Liver (tissue), 7 donors: ENCODE measurements at regions not wholly inside any gene's neighbourhood (a gene's known extent, or its start where the extent isn't known, plus 50 kb on each side); places are given as distances from the start of the nearest gene placed in this dataset.

Experiments
- DNase-seq: peaks from one replicate; pipeline ENCODE4 v3.0.0-alpha.2; 2017; ENCODE audit warnings: low spot score
- H3K27ac ChIP-seq, 2 donors: one replicate each; pipeline ENCODE4 v1.7.0; 2013; ENCODE audit warnings: inconsistent platforms in 2 of 2, low read length in 2 of 2, control low read depth in 1 of 2, low read depth in 1 of 2, mild to moderate bottlenecking in 1 of 2
- H3K27me3 ChIP-seq, 4 donors: one replicate each; pipeline versions ENCODE4 v1.6.1 to v1.7.0; 2013; ENCODE audit warnings: low read length in 3 of 4, inconsistent platforms in 1 of 4, mild to moderate bottlenecking in 1 of 4, moderate library complexity in 1 of 4; ENCODE audit not compliant: control insufficient read depth in 4 of 4, insufficient read depth in 4 of 4
- H3K36me3 ChIP-seq, 4 donors: one replicate each; pipeline versions ENCODE4 v1.6.1 to v1.7.0; 2013; ENCODE audit warnings: low read length in 3 of 4, mild to moderate bottlenecking in 3 of 4, low read depth in 1 of 4, moderate library complexity in 1 of 4; ENCODE audit not compliant: control insufficient read depth in 4 of 4, insufficient read depth in 3 of 4
- H3K4me1 ChIP-seq, 4 donors: one replicate each; pipeline versions ENCODE4 v1.6.1 to v1.7.0; 2013; ENCODE audit warnings: low read length in 3 of 4, mild to moderate bottlenecking in 3 of 4, moderate library complexity in 1 of 4; ENCODE audit not compliant: control insufficient read depth in 4 of 4, insufficient read depth in 4 of 4
- H3K4me3 ChIP-seq, 3 donors: one replicate each; pipeline versions ENCODE4 v1.6.1 to v1.7.0; 2013; ENCODE audit warnings: low read length in 3 of 3, control low read depth in 1 of 3, low read depth in 1 of 3, mild to moderate bottlenecking in 1 of 3
- H3K9ac ChIP-seq, 2 donors: one replicate each; pipeline ENCODE4 v1.7.0; 2013; ENCODE audit warnings: low read length in 2 of 2, mild to moderate bottlenecking in 2 of 2, moderate library complexity in 2 of 2, control low read depth in 1 of 2, low read depth in 1 of 2
- H3K9me3 ChIP-seq, 4 donors: one replicate each; pipeline versions ENCODE4 v1.6.1 to v1.7.0; 2013; ENCODE audit warnings: low read length in 3 of 4; ENCODE audit not compliant: control insufficient read depth in 4 of 4
- ATF3 ChIP-seq: IDR thresholded peaks from 2 replicates; pipeline ENCODE4 v1.6.1; 2016; ENCODE audit warnings: antibody characterized with exemption
- EGR1 ChIP-seq, 2 donors: IDR thresholded peaks; 2 replicates each; pipeline ENCODE4 v1.6.1; 2016 to 2018; ENCODE audit warnings: antibody characterized with exemption in 2 of 2, low read depth in 2 of 2
- FOXA1 ChIP-seq: IDR thresholded peaks from 2 replicates; pipeline ENCODE4 v1.6.1; 2016; ENCODE audit warnings: antibody characterized with exemption
- FOXA2 ChIP-seq: IDR thresholded peaks from 2 replicates; pipeline ENCODE4 v1.6.1; 2016; ENCODE audit warnings: antibody characterized with exemption
- GABPA ChIP-seq, 2 donors: IDR thresholded peaks in 1 of 2; conservative IDR thresholded peaks in 1 of 2; 2 replicates each; pipeline ENCODE4 v1.6.1; 2016; ENCODE audit warnings: antibody characterized with exemption in 2 of 2, mild to moderate bottlenecking in 1 of 2, moderate library complexity in 1 of 2
- HNF4G ChIP-seq: IDR thresholded peaks from 2 replicates; pipeline ENCODE4 v1.6.1; 2016; ENCODE audit warnings: antibody characterized with exemption
- JUND ChIP-seq, 2 donors: IDR thresholded peaks; 2 replicates each; pipeline ENCODE4 v1.6.1; 2016; ENCODE audit warnings: antibody characterized with exemption in 2 of 2
- MAX ChIP-seq: IDR thresholded peaks from 2 replicates; pipeline ENCODE4 v1.6.1; 2016; ENCODE audit warnings: antibody characterized with exemption
- REST ChIP-seq: IDR thresholded peaks from 2 replicates; pipeline ENCODE4 v1.6.1; 2016; ENCODE audit warnings: antibody characterized with exemption, mild to moderate bottlenecking
- SP1 ChIP-seq: IDR thresholded peaks from 2 replicates; pipeline ENCODE4 v1.6.1; 2018; ENCODE audit warnings: antibody characterized with exemption, mild to moderate bottlenecking
- YY1 ChIP-seq: IDR thresholded peaks from 2 replicates; pipeline ENCODE4 v1.6.1; 2016; ENCODE audit warnings: antibody characterized with exemption, mild to moderate bottlenecking
- ZBTB33 ChIP-seq: IDR thresholded peaks from 2 replicates; pipeline ENCODE4 v1.6.1; 2016; ENCODE audit warnings: antibody characterized with exemption
- WGBS: extraction: QIAGEN DNeasy Blood & Tissue Kit; methylation state at CpG from one replicate; pipeline ENCODE4 v1.1.7; 2013; 5-methylcytosine and 5-hydroxymethylcytosine counted together
- donor health status: healthy.
- donor health status: healthy.
- donor health status: healthy.
- donor health status: healthy.

- H3K27ac ChIP-seq, result no peak overlapping the region
Measured at GRCh38 chr2:4668381-4668780, 965.0 kb downstream of the DCDC2C start.

GRCh38 chr2:4670331-4670730, 967.0 kb downstream of the DCDC2C start:
- Histone ChIP-seq H3K9ac (no peak overlapping the region), H3K27me3 (no peaks in the 10 kb centered on the region), H3K36me3 (no peaks in the 10 kb centered on the region), H3K27ac (no peak overlapping the region), H3K4me3 (no peak overlapping the region), H3K9me3 (peaks cover 0 to 2% (median 0%) of the 10 kb centered on the region in 4 donors), H3K4me1 (no peaks in the 10 kb centered on the region)
- 88% methylated on average over 2 of the region's 2 CpGs for WGBS
- DNase-seq, result no peak
- no peak for TF ChIP-seq JUND (IDR thresholded peaks at IDR 0.05)
- no peak for TF ChIP-seq FOXA1

More at GRCh38 chr2:4668381-4668780, 965.0 kb downstream of the DCDC2C start:
- H3K4me3 ChIP-seq, result no peak overlapping the region
- WGBS, result 63% methylated on average over 4 of the region's 4 CpGs
- no peaks in the 10 kb centered on the region for H3K36me3 ChIP-seq
- H3K9ac ChIP-seq, result no peak overlapping the region
- H3K4me1 ChIP-seq, result no peaks in the 10 kb centered on the region
- DNase-seq, result no peak
- TF ChIP-seq FOXA1 (no peak), EGR1 (IDR thresholded peaks at IDR 0.05; ENCODE audit: low read depth in 2 of 2) (no peak), GABPA (IDR thresholded peaks at IDR 0.05 in 1 of 2, conservative IDR thresholded peaks at IDR 0.05 in 1 of 2) (no peak), JUND (IDR thresholded peaks at IDR 0.05) (no peak), ATF3 (no peak), SP1 (no peak), YY1 (no peak), FOXA2 (no peak)
- no peaks in the 10 kb centered on the region for H3K27me3 ChIP-seq
- H3K9me3 ChIP-seq, result no peaks in the 10 kb centered on the region

- no peak for DNase-seq
- Histone ChIP-seq H3K36me3 (no peaks in the 10 kb centered on the region), H3K27ac (no peak overlapping the region), H3K4me1 (no peaks in the 10 kb centered on the region), H3K9me3 (peaks cover 0 to 2% (median 0%) of the 10 kb centered on the region in 4 donors), H3K9ac (no peak overlapping the region), H3K4me3 (no peak overlapping the region), H3K27me3 (no peaks in the 10 kb centered on the region)
- TF ChIP-seq ZBTB33, result no peak
- no peak for TF ChIP-seq HNF4G
- TF ChIP-seq FOXA1, result no peak
- TF ChIP-seq MAX, result no peak
- TF ChIP-seq JUND (IDR thresholded peaks at IDR 0.05), result peak in 1 of 2 donors; percentile 35
- whole genome bisulfite sequencing, result 89% methylated on average over 13 of the region's 13 CpGs
Measured at GRCh38 chr2:4673025-4673489, 969.7 kb downstream of the DCDC2C start.

- Histone ChIP-seq H3K27me3 (no peaks in the 10 kb centered on the region), H3K9me3 (peaks cover 0 to 2% (median 0%) of the 10 kb centered on the region in 4 donors), H3K4me1 (no peaks in the 10 kb centered on the region), H3K27ac (no peak overlapping the region), H3K36me3 (no peaks in the 10 kb centered on the region), H3K9ac (no peak overlapping the region), H3K4me3 (no peak overlapping the region)
- WGBS, result 84% methylated on average over 6 of the region's 6 CpGs
- no peak for DNase-seq
- TF ChIP-seq YY1 (no peak), FOXA2 (no peak), REST (no peak), HNF4G (no peak), SP1 (no peak)
Measured at GRCh38 chr2:4674007-4674406, 970.6 kb downstream of the DCDC2C start.
